Uterus (tissue), 3 donors: ENCODE measurements at regions not wholly inside any gene's neighbourhood (a gene's known extent, or its start where the extent isn't known, plus 50 kb on each side); places are given as distances from the start of the nearest gene placed in this dataset.

Experiments used
- DNase-seq, 2 donors: peaks; one replicate each; pipeline ENCODE4 v3.0.0-alpha.2; 2019 to 2020
- H3K27ac ChIP-seq, 2 donors: fragments of 200-600 bp; sonication (generic); 1 replicate in 1 of 2; 2 replicates in 1 of 2; pipeline ENCODE4 v1.5.1; 2016 to 2018
- H3K27me3 ChIP-seq, 2 donors: fragments of 200-600 bp; sonication (generic); one replicate each; pipeline ENCODE4 v1.5.1; 2018 to 2019; ENCODE audit warnings: control low read depth in 1 of 2
- H3K36me3 ChIP-seq, 2 donors: fragments of 200-600 bp; sonication (generic); one replicate each; pipeline ENCODE4 v1.5.1; 2019; ENCODE audit warnings: control low read depth in 1 of 2
- H3K4me1 ChIP-seq, 2 donors: fragments of 200-600 bp; sonication (generic); one replicate each; pipeline ENCODE4 v1.5.1; 2018 to 2019; ENCODE audit warnings: control low read depth in 1 of 2
- H3K4me3 ChIP-seq, 2 donors: fragments of 200-600 bp; sonication (generic); 1 replicate in 1 of 2; 2 replicates in 1 of 2; pipeline ENCODE4 v1.5.1; 2018 to 2019; ENCODE audit warnings: mild to moderate bottlenecking in 1 of 2
- H3K9me3 ChIP-seq, 2 donors: fragments of 200-600 bp; sonication (generic); one replicate each; pipeline ENCODE4 v1.5.1; 2019; ENCODE audit warnings: control low read depth in 1 of 2
- POLR2A ChIP-seq, 2 donors: fragments of 450-650 bp; IDR thresholded peaks; one replicate each; pipeline ENCODE4 v1.6.1; 2016; ENCODE audit warnings: antibody characterized with exemption in 2 of 2, mild to moderate bottlenecking in 1 of 2, moderate library complexity in 1 of 2
- intact Hi-C: fragments of 100-400 bp; cut with DNase I; formaldehyde crosslinking; loops from one replicate; pipeline ENCODE4 v1.15.1; 2023; ENCODE audit warnings: low total_unique reads
- TF ChIP-seq, protein P1 (sequence below), 4 experiments: fragments of 200-600 bp in 2 of 4; fragments of 450-650 bp in 2 of 4; sonication (generic) in 2 of 4; IDR thresholded peaks; one replicate each; pipeline ENCODE4 v1.5.1; 2016 to 2019; ENCODE audit warnings: antibody characterized with exemption in 4 of 4, mild to moderate bottlenecking in 2 of 4, moderate library complexity in 1 of 4
- donor health status: DM: yes; HTN: yes; CAD: no.

DNA sequence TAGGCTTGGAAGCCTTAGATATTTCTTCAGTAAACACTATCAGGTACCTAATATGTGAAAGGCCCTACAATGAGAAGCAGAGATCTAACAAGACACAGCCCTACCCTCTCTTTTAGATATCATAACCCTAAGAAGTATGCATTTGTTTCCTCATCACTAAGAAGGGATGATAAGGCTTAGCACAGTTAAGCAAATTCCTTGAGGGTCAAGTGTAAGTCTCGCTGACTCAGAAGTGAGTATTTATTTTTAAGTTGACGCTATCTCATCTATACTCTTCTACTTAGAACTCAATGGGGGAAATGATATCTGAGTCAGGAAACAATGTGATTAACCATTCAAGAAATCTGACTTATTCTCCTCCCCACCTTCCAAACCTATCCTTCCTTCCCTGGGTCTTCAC, 149.7 kb downstream of the ESM1 start:
- TF ChIP-seq POLR2A (IDR thresholded peaks at IDR 0.05): no peak
- TF ChIP-seq, protein P1, sequence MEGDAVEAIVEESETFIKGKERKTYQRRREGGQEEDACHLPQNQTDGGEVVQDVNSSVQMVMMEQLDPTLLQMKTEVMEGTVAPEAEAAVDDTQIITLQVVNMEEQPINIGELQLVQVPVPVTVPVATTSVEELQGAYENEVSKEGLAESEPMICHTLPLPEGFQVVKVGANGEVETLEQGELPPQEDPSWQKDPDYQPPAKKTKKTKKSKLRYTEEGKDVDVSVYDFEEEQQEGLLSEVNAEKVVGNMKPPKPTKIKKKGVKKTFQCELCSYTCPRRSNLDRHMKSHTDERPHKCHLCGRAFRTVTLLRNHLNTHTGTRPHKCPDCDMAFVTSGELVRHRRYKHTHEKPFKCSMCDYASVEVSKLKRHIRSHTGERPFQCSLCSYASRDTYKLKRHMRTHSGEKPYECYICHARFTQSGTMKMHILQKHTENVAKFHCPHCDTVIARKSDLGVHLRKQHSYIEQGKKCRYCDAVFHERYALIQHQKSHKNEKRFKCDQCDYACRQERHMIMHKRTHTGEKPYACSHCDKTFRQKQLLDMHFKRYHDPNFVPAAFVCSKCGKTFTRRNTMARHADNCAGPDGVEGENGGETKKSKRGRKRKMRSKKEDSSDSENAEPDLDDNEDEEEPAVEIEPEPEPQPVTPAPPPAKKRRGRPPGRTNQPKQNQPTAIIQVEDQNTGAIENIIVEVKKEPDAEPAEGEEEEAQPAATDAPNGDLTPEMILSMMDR (IDR thresholded peaks at IDR 0.05): no peak

DNA sequence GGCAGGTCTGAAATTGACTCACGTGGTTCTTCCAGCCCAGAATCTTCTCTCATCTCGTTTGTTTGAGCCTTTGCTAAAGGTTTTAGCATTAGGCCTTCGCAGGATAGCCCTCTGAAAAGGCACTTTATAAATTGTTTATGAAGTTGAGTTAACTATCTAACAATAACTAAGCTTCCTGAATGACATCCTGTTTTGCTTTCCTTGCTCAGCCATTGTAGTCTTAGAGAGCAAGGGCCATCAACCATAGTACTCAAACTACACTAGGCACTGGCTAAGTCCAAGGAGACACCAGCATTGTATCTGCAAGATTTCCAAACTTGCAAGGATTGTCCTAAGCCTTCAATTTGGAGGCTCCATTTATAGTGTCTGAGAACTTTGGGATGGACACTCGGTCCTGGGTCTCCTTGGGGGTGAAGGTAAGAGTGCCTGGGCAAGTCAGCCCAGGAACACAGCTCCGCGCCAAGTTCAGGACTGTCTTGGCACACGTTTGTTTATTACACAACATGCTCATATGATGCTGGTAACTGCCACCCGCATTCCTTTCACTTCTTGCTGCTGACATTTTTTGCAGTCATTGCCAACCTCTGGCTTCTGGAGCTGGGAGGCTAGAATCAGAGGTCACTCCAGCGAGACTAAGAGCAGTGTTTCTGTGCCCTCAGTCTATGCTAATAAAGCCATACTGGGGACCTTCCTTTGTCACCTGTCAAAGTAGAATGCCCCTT, 151.1 kb downstream of the ESM1 start:
- Histone ChIP-seq H3K27ac (no peak overlapping the region), H3K4me3 (no peak overlapping the region), H3K36me3 (no peaks in the 10 kb centered on the region), H3K4me1 (no peaks in the 10 kb centered on the region), H3K9me3 (no peaks in the 10 kb centered on the region), H3K27me3 (no peaks in the 10 kb centered on the region)
- intact Hi-C loops: no loop called here
- no peak for DNase-seq
- TF ChIP-seq, protein P1 (IDR thresholded peaks at IDR 0.05): no peak
- TF ChIP-seq POLR2A (IDR thresholded peaks at IDR 0.05): no peak

More for the DNA sequence above, 149.7 kb downstream of the ESM1 start:
- no peaks in the 10 kb centered on the region for H3K9me3 ChIP-seq
- no peak overlapping the region for H3K4me3 ChIP-seq
- no peaks in the 10 kb centered on the region for H3K4me1 ChIP-seq
- H3K27ac ChIP-seq: no peak overlapping the region
- DNase-seq: no peak
- H3K27me3 ChIP-seq: no peaks in the 10 kb centered on the region
- intact Hi-C loops: no loop called here
- H3K36me3 ChIP-seq: no peaks in the 10 kb centered on the region

DNA sequence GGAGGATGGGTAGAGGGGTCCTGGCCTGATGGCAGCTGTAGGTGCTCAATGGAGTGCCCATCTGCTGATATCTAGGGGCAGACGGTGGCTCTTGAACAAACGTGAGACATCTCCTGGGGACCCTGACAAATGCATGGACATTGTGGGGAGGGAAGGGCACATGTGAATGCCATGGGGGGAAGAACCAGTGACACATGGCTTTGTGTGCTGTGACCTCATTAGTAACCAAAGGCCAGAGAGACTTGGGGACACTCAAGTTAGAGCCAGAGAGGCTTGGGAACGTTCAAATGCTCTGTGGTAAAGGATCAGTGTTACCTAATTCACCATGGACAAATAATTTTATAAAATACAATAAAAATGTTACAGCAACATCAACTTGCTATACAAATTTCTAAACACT, 151.8 kb downstream of the ESM1 start:
- H3K4me3 ChIP-seq: no peak overlapping the region
- H3K9me3 ChIP-seq: no peaks in the 10 kb centered on the region
- no peaks in the 10 kb centered on the region for H3K4me1 ChIP-seq
- no peak for DNase-seq
- no peaks in the 10 kb centered on the region for H3K36me3 ChIP-seq
- intact Hi-C loops: no loop called here
- TF ChIP-seq POLR2A (IDR thresholded peaks at IDR 0.05): no peak
- TF ChIP-seq, protein P1 (IDR thresholded peaks at IDR 0.05): no peak
- no peaks in the 10 kb centered on the region for H3K27me3 ChIP-seq
- H3K27ac ChIP-seq: no peak overlapping the region

DNA sequence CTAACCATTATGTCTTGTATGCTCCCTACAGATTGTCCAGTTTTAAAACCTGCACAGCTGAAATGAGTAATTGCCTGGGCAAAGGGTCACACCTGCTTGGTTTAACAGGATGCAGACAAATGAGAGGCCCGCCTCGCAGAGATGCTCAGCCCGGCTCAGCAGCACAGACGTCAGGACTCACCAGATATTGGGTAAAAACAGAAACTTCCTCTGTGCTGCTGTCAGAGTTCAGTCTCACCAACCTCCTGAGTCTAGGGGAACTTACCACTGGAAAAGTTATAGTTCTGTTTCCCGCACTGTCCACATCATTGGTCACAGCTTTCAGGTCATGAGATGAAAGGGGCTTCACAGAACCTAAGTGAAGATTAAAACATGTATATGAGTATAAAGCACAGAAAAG, 152.5 kb downstream of the ESM1 start:
- Histone ChIP-seq H3K9me3 (no peaks in the 10 kb centered on the region), H3K27me3 (no peaks in the 10 kb centered on the region), H3K4me3 (no peak overlapping the region), H3K27ac (no peak overlapping the region), H3K4me1 (no peaks in the 10 kb centered on the region), H3K36me3 (no peaks in the 10 kb centered on the region)
- DNase-seq: no peak
- intact Hi-C loops: no loop called here
- TF ChIP-seq POLR2A (IDR thresholded peaks at IDR 0.05): no peak
- TF ChIP-seq, protein P1 (IDR thresholded peaks at IDR 0.05): no peak

DNA sequence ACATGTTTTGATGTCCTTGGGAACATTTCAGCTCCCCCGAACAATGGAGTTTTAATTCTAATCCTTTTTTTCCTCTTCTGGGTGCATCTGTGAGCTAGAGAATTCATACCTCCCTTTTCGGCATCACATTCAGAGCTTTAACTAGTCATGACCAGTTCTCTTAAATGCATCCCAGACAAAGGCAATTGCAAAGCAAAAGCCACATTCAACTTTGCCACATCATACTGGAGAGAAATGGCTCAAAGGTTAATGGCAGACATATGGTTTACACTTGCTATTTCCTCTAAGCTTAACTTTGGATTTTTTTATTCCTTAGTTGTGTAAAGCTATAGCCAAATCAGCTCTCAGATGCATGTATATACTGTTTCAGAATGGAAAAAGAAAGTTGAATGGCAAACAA, 153.3 kb downstream of the ESM1 start:
- intact Hi-C loops: no loop called here
- no peak for TF ChIP-seq POLR2A (IDR thresholded peaks at IDR 0.05)
- TF ChIP-seq, protein P1 (IDR thresholded peaks at IDR 0.05): no peak

More for the DNA sequence above, 153.3 kb downstream of the ESM1 start:
- H3K4me3 ChIP-seq: no peak overlapping the region
- no peaks in the 10 kb centered on the region for H3K9me3 ChIP-seq
- no peaks in the 10 kb centered on the region for H3K4me1 ChIP-seq
- H3K36me3 ChIP-seq: no peaks in the 10 kb centered on the region
- no peak for DNase-seq
- no peak overlapping the region for H3K27ac ChIP-seq
- no peaks in the 10 kb centered on the region for H3K27me3 ChIP-seq
